GM19240 (cell line): ENCODE measurements at regions not wholly inside any gene's neighbourhood (a gene's known extent, or its start where the extent isn't known, plus 50 kb on each side); places are given as distances from the start of the nearest gene placed in this dataset.
"Not testable (repeated sequence)": the region's sequence is repeated elsewhere in the genome, so short reads cannot be mapped to it uniquely, and the experiment has no call there.

Source experiments
- DNase-seq: peaks from one replicate; pipeline ENCODE4 v3.0.0; 2011; ENCODE audit warnings: low spot score; ENCODE audit not compliant: insufficient read length

GRCh38 chr4:132085105-132085504 lies 1064.0 kb upstream of the PCDH10 start:
- DNase-seq, result no peak

GRCh38 chr4:132094017-132094416 lies 1055.1 kb upstream of the PCDH10 start:
- no peak for DNase-seq

GRCh38 chr4:132097041-132097440 lies 1052.1 kb upstream of the PCDH10 start:
- DNase-seq, result no peak

- DNase-seq, result no peak
These were observed 1047.6 kb upstream of the PCDH10 start for GRCh38 chr4:132101526-132101925.

- DNase-seq, result no peak
These were observed 1040.3 kb upstream of the PCDH10 start for GRCh38 chr4:132108784-132109183.

GRCh38 chr4:132114885-132115284 lies 1034.2 kb upstream of the PCDH10 start:
- DNase-seq, result no peak

GRCh38 chr4:132122741-132123140 lies 1026.4 kb upstream of the PCDH10 start:
- DNase-seq, result not testable (repeated sequence)

GRCh38 chr4:132123870-132124623 lies 1025.0 kb upstream of the PCDH10 start:
- no peak for DNase-seq

GRCh38 chr4:132124624-132124974 lies 1024.5 kb upstream of the PCDH10 start:
- no peak for DNase-seq

GRCh38 chr4:132125131-132125530 lies 1024.0 kb upstream of the PCDH10 start:
- DNase-seq, result no peak

GRCh38 chr4:132132433-132132832 lies 1016.7 kb upstream of the PCDH10 start:
- no peak for DNase-seq

- DNase-seq, result no peak
These were observed 979.4 kb upstream of the PCDH10 start for GRCh38 chr4:132169660-132170059.

- no peak for DNase-seq
These were observed 969.1 kb upstream of the PCDH10 start for GRCh38 chr4:132180020-132180427.

GRCh38 chr4:132195176-132195575 lies 953.9 kb upstream of the PCDH10 start:
- no peak for DNase-seq

- no peak for DNase-seq
These were observed 945.5 kb upstream of the PCDH10 start for GRCh38 chr4:132203618-132204017.

- no peak for DNase-seq
These were observed 934.6 kb upstream of the PCDH10 start for GRCh38 chr4:132214519-132214918.

GRCh38 chr4:132218406-132218805 lies 930.7 kb upstream of the PCDH10 start:
- DNase-seq, result no peak

- DNase-seq, result no peak
These were observed 921.8 kb upstream of the PCDH10 start for GRCh38 chr4:132227151-132227856.

GRCh38 chr4:132227857-132228165 lies 921.3 kb upstream of the PCDH10 start:
- DNase-seq, result not testable (repeated sequence)

- no peak for DNase-seq
These were observed 920.4 kb upstream of the PCDH10 start for GRCh38 chr4:132228676-132229075.

- no peak for DNase-seq
These were observed 919.1 kb upstream of the PCDH10 start for GRCh38 chr4:132230025-132230424.

- DNase-seq, result no peak
These were observed 910.4 kb upstream of the PCDH10 start for GRCh38 chr4:132238697-132239096.

- DNase-seq, result no peak
These were observed 909.0 kb upstream of the PCDH10 start for GRCh38 chr4:132240081-132240480.
